Suprapubic skin (tissue), 3 donors: ENCODE measurements at regions not wholly inside any gene's neighbourhood (a gene's known extent, or its start where the extent isn't known, plus 50 kb on each side); places are given as distances from the start of the nearest gene placed in this dataset.

Experiments
- EP300 ChIP-seq: sonication (generic); formaldehyde crosslinking; IDR thresholded peaks from one replicate; pipeline ENCODE4 v1.6.1; 2017; ENCODE audit warnings: antibody characterized with exemption
- POLR2A ChIP-seq, 2 donors: fragments of 450-650 bp; IDR thresholded peaks; one replicate each; pipeline ENCODE4 v1.6.1; 2017; ENCODE audit warnings: antibody characterized with exemption in 2 of 2, mild to moderate bottlenecking in 2 of 2, moderate library complexity in 2 of 2
- TF ChIP-seq, protein P1 (sequence below), 2 donors: fragments of 200-600 bp in 1 of 2; fragments of 450-650 bp in 1 of 2; sonication (generic) in 1 of 2; IDR thresholded peaks; one replicate each; pipeline ENCODE4 v1.5.1; 2016 to 2019; ENCODE audit warnings: antibody characterized with exemption in 2 of 2, mild to moderate bottlenecking in 1 of 2, moderate library complexity in 1 of 2

DNA sequence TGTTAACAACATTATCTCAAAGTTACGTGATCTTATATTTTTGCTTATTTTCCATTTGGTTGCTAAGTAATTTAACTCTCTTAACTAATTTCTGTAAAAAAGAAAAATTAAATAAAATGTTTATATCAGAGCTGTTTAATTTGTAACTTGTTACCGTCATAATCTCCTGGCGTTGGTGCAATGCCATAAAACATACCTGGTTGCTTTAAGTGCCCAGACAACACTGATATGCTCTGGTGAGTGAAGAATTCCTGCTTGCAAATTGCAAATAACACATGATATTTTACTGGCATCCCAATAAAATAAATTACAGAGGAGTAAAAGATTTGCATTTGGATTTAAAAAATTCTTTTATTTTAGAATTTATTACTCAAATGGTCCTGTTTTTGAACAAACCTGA is 640.1 kb upstream of the MIS18BP1 start:
- TF ChIP-seq, protein P1, sequence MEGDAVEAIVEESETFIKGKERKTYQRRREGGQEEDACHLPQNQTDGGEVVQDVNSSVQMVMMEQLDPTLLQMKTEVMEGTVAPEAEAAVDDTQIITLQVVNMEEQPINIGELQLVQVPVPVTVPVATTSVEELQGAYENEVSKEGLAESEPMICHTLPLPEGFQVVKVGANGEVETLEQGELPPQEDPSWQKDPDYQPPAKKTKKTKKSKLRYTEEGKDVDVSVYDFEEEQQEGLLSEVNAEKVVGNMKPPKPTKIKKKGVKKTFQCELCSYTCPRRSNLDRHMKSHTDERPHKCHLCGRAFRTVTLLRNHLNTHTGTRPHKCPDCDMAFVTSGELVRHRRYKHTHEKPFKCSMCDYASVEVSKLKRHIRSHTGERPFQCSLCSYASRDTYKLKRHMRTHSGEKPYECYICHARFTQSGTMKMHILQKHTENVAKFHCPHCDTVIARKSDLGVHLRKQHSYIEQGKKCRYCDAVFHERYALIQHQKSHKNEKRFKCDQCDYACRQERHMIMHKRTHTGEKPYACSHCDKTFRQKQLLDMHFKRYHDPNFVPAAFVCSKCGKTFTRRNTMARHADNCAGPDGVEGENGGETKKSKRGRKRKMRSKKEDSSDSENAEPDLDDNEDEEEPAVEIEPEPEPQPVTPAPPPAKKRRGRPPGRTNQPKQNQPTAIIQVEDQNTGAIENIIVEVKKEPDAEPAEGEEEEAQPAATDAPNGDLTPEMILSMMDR (IDR thresholded peaks at IDR 0.05): no peak
- TF ChIP-seq POLR2A (IDR thresholded peaks at IDR 0.05): no peak
- no peak for TF ChIP-seq EP300
